ENCODE measurements at regions not wholly inside any gene's neighbourhood (a gene's known extent, or its start where the extent isn't known, plus 50 kb on each side); places are given as distances from the start of the nearest gene placed in this dataset.

GRCh38 chr11:120035756-120036155 lies 102.2 kb downstream of the TRIM29 start:
- Mint-ChIP-seq H3K9me3 (ENCODE audit: unreplicated experiment) (peaks cover under 1% of the 10 kb centered on the region), H3K4me1 (ENCODE audit: low read depth, unreplicated experiment) (no peaks in the 10 kb centered on the region), H3K4me3 (ENCODE audit: unreplicated experiment) (no peak overlapping the region), H3K27ac (ENCODE audit: unreplicated experiment) (no peak overlapping the region), H3K27me3 (ENCODE audit: low read depth, unreplicated experiment) (peaks cover 40% of the 10 kb centered on the region), H3K36me3 (ENCODE audit: low read depth, unreplicated experiment) (peaks cover 2% of the 10 kb centered on the region)
- H4K20me1 ChIP-seq (ENCODE audit: insufficient read depth, low read length): no peaks in the 10 kb centered on the region
- FAIRE-seq: no peak
- H3K4me1 ChIP-seq (ENCODE audit: insufficient read depth, low read length): no peaks in the 10 kb centered on the region
- no peaks in the 10 kb centered on the region for H3K36me3 ChIP-seq (ENCODE audit: insufficient read depth, low read length)
- H3K9me3 ChIP-seq (ENCODE audit: insufficient read depth, low read depth, low read length): no peaks in the 10 kb centered on the region
- H3K4me3 ChIP-seq (ENCODE audit: insufficient read depth, low read depth, low read length): no peak overlapping the region
- no peak for DNase-seq (ENCODE audit: low read depth)
- H3K79me2 ChIP-seq (ENCODE audit: insufficient read depth, low read length): no peaks in the 10 kb centered on the region
- no peak overlapping the region for H3K27ac ChIP-seq (ENCODE audit: low read depth, low read length)
- no peak overlapping the region for H2AFZ ChIP-seq (ENCODE audit: low read depth, low read length)
- no peak overlapping the region for H3K4me2 ChIP-seq (ENCODE audit: low read length)
- TF ChIP-seq CTCF (IDR thresholded peaks at IDR 0.05; ENCODE audit: insufficient read depth, low read depth, low read length) (no peak), EZH2 (IDR thresholded peaks at IDR 0.05; ENCODE audit: insufficient read depth, low read length) (no peak)
- H3K9ac ChIP-seq (ENCODE audit: low read length): no peak overlapping the region
- no peaks in the 10 kb centered on the region for H3K27me3 ChIP-seq (ENCODE audit: insufficient read depth, low read length)

- H3K36me3 Mint-ChIP-seq (ENCODE audit: low read depth, unreplicated experiment): peaks cover under 1% of the 10 kb centered on the region
- H3K9me3 ChIP-seq (ENCODE audit: insufficient read depth, low read depth, low read length): no peaks in the 10 kb centered on the region
- no peaks in the 10 kb centered on the region for H3K79me2 ChIP-seq (ENCODE audit: insufficient read depth, low read length)
- no peaks in the 10 kb centered on the region for H3K27me3 ChIP-seq (ENCODE audit: insufficient read depth, low read length)
- H3K4me3 Mint-ChIP-seq (ENCODE audit: unreplicated experiment): no peak overlapping the region
- DNase-seq (ENCODE audit: low read depth) (no peak), FAIRE-seq (no peak)
- H3K4me3 ChIP-seq (ENCODE audit: insufficient read depth, low read depth, low read length): no peak overlapping the region
- no peaks in the 10 kb centered on the region for H3K36me3 ChIP-seq (ENCODE audit: insufficient read depth, low read length)
- H3K27ac ChIP-seq (ENCODE audit: low read depth, low read length): no peak overlapping the region
- H3K4me1 Mint-ChIP-seq (ENCODE audit: low read depth, unreplicated experiment): no peaks in the 10 kb centered on the region
- no peaks in the 10 kb centered on the region for H4K20me1 ChIP-seq (ENCODE audit: insufficient read depth, low read length)
- no peak overlapping the region for H3K9ac ChIP-seq (ENCODE audit: low read length)
- H3K4me2 ChIP-seq (ENCODE audit: low read length): no peak overlapping the region
- H3K9me3 Mint-ChIP-seq (ENCODE audit: unreplicated experiment): no peaks in the 10 kb centered on the region
- TF ChIP-seq EZH2 (IDR thresholded peaks at IDR 0.05; ENCODE audit: insufficient read depth, low read length) (no peak), CTCF (IDR thresholded peaks at IDR 0.05; ENCODE audit: insufficient read depth, low read depth, low read length) (no peak)
- H2AFZ ChIP-seq (ENCODE audit: low read depth, low read length): no peak overlapping the region
- H3K27me3 Mint-ChIP-seq (ENCODE audit: low read depth, unreplicated experiment): peaks cover 37% of the 10 kb centered on the region
- H3K4me1 ChIP-seq (ENCODE audit: insufficient read depth, low read length): no peaks in the 10 kb centered on the region
- no peak overlapping the region for H3K27ac Mint-ChIP-seq (ENCODE audit: unreplicated experiment)
Measured at GRCh38 chr11:120034881-120035630, 102.9 kb downstream of the TRIM29 start.

GRCh38 chr11:120034176-120034875 lies 103.6 kb downstream of the TRIM29 start:
- Mint-ChIP-seq H3K27me3 (ENCODE audit: low read depth, unreplicated experiment) (peaks cover 38% of the 10 kb centered on the region), H3K27ac (ENCODE audit: unreplicated experiment) (no peak overlapping the region), H3K4me3 (ENCODE audit: unreplicated experiment) (no peak overlapping the region), H3K36me3 (ENCODE audit: low read depth, unreplicated experiment) (no peaks in the 10 kb centered on the region), H3K4me1 (ENCODE audit: low read depth, unreplicated experiment) (no peaks in the 10 kb centered on the region), H3K9me3 (ENCODE audit: unreplicated experiment) (no peaks in the 10 kb centered on the region)
- TF ChIP-seq EZH2 (IDR thresholded peaks at IDR 0.05; ENCODE audit: insufficient read depth, low read length) (no peak), CTCF (IDR thresholded peaks at IDR 0.05; ENCODE audit: insufficient read depth, low read depth, low read length) (no peak)
- no peak overlapping the region for H3K4me3 ChIP-seq (ENCODE audit: insufficient read depth, low read depth, low read length)
- H2AFZ ChIP-seq (ENCODE audit: low read depth, low read length): no peak overlapping the region
- no peaks in the 10 kb centered on the region for H3K79me2 ChIP-seq (ENCODE audit: insufficient read depth, low read length)
- H3K27ac ChIP-seq (ENCODE audit: low read depth, low read length): no peak overlapping the region
- DNase-seq (ENCODE audit: low read depth) (no peak), FAIRE-seq (no peak)
- no peaks in the 10 kb centered on the region for H3K9me3 ChIP-seq (ENCODE audit: insufficient read depth, low read depth, low read length)
- H3K9ac ChIP-seq (ENCODE audit: low read length): no peak overlapping the region
- no peak overlapping the region for H3K4me2 ChIP-seq (ENCODE audit: low read length)
- no peaks in the 10 kb centered on the region for H3K27me3 ChIP-seq (ENCODE audit: insufficient read depth, low read length)
- no peaks in the 10 kb centered on the region for H3K36me3 ChIP-seq (ENCODE audit: insufficient read depth, low read length)
- H3K4me1 ChIP-seq (ENCODE audit: insufficient read depth, low read length): no peaks in the 10 kb centered on the region
- no peaks in the 10 kb centered on the region for H4K20me1 ChIP-seq (ENCODE audit: insufficient read depth, low read length)

Data from astrocyte (in vitro differentiated cells and primary cell).